ENCODE measurements at regions not wholly inside any gene's neighbourhood (a gene's known extent, or its start where the extent isn't known, plus 50 kb on each side); places are given as distances from the start of the nearest gene placed in this dataset.

DNA sequence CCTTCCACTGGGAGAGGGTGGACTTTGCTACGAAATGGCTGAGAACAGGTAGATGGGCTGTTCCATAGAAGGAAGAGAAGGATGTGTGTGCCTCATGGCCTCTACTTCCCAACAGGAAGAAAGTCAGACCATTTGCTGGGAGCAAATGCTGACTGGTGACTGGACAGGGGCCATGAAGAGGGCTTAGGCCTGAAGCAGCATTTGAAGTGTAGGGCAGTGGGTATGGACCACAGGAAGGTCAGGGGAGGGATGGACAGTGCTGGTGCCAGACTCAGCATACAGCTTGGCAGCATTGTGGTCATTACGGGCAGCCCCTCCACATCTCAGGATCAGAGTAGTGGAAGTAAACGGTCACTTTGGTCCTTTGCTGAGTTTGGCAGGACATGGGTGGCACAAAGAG lies 275.7 kb downstream of the MATN1 start:
- Histone ChIP-seq H3K36me3 (ENCODE audit: insufficient read depth, low read length) (no peaks in the 10 kb centered on the region), H3K9ac (ENCODE audit: low read length) (no peak overlapping the region), H2AFZ (ENCODE audit: low read depth, low read length) (no peak overlapping the region), H3K4me3 (ENCODE audit: insufficient read depth, low read depth, low read length) (no peak overlapping the region), H3K27ac (ENCODE audit: low read depth, low read length) (no peak overlapping the region), H4K20me1 (ENCODE audit: insufficient read depth, low read length) (no peaks in the 10 kb centered on the region), H3K79me2 (ENCODE audit: insufficient read depth, low read length) (no peaks in the 10 kb centered on the region), H3K9me3 (ENCODE audit: insufficient read depth, low read depth, low read length) (peaks cover 2% of the 10 kb centered on the region), H3K4me1 (ENCODE audit: insufficient read depth, low read length) (no peaks in the 10 kb centered on the region), H3K4me2 (ENCODE audit: low read length) (no peak overlapping the region), H3K27me3 (ENCODE audit: insufficient read depth, low read length) (no peaks in the 10 kb centered on the region)
- no peak for FAIRE-seq
- Mint-ChIP-seq H3K27me3 (ENCODE audit: low read depth, unreplicated experiment) (peaks cover 37% of the 10 kb centered on the region), H3K4me3 (ENCODE audit: unreplicated experiment) (no peak overlapping the region), H3K9me3 (ENCODE audit: unreplicated experiment) (peaks cover 4% of the 10 kb centered on the region), H3K27ac (ENCODE audit: unreplicated experiment) (no peak overlapping the region), H3K36me3 (ENCODE audit: low read depth, unreplicated experiment) (peaks cover 6% of the 10 kb centered on the region), H3K4me1 (ENCODE audit: low read depth, unreplicated experiment) (no peaks in the 10 kb centered on the region)
- DNase-seq (ENCODE audit: low read depth), result no peak
- TF ChIP-seq EZH2 (IDR thresholded peaks at IDR 0.05; ENCODE audit: insufficient read depth, low read length), result no peak
- TF ChIP-seq, protein P1, sequence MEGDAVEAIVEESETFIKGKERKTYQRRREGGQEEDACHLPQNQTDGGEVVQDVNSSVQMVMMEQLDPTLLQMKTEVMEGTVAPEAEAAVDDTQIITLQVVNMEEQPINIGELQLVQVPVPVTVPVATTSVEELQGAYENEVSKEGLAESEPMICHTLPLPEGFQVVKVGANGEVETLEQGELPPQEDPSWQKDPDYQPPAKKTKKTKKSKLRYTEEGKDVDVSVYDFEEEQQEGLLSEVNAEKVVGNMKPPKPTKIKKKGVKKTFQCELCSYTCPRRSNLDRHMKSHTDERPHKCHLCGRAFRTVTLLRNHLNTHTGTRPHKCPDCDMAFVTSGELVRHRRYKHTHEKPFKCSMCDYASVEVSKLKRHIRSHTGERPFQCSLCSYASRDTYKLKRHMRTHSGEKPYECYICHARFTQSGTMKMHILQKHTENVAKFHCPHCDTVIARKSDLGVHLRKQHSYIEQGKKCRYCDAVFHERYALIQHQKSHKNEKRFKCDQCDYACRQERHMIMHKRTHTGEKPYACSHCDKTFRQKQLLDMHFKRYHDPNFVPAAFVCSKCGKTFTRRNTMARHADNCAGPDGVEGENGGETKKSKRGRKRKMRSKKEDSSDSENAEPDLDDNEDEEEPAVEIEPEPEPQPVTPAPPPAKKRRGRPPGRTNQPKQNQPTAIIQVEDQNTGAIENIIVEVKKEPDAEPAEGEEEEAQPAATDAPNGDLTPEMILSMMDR (IDR thresholded peaks at IDR 0.05; ENCODE audit: insufficient read depth, low read depth, low read length), result no peak

DNA sequence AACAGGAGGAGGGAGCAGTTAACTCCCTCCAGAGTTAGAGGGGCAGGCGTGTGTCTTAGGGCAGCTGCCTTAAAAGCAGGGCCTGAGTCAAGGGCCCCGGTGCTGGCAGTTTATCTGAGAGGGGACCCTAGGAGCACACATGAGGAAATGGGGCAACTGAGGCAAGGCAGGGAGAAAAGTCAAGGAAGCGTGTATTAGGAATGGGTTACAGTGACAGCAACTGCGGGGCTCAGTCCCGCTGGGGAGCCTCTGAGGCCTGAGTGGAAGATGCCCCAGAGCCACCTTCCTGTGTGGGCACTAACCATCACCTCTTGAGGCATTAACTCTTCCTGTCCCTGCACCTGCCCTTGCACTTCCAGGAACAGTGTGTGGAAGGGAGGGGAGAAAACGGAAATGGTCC lies 276.3 kb downstream of the MATN1 start:
- Histone ChIP-seq H3K4me2 (ENCODE audit: low read length) (no peak overlapping the region), H3K27me3 (ENCODE audit: insufficient read depth, low read length) (no peaks in the 10 kb centered on the region), H3K4me3 (ENCODE audit: insufficient read depth, low read depth, low read length) (no peak overlapping the region), H3K36me3 (ENCODE audit: insufficient read depth, low read length) (no peaks in the 10 kb centered on the region), H4K20me1 (ENCODE audit: insufficient read depth, low read length) (no peaks in the 10 kb centered on the region), H3K9me3 (ENCODE audit: insufficient read depth, low read depth, low read length) (peaks cover 2% of the 10 kb centered on the region), H3K9ac (ENCODE audit: low read length) (no peak overlapping the region), H3K79me2 (ENCODE audit: insufficient read depth, low read length) (no peaks in the 10 kb centered on the region), H3K27ac (ENCODE audit: low read depth, low read length) (no peak overlapping the region), H3K4me1 (ENCODE audit: insufficient read depth, low read length) (no peaks in the 10 kb centered on the region), H2AFZ (ENCODE audit: low read depth, low read length) (no peak overlapping the region)
- FAIRE-seq (no peak), DNase-seq (ENCODE audit: low read depth) (no peak)
- TF ChIP-seq EZH2 (IDR thresholded peaks at IDR 0.05; ENCODE audit: insufficient read depth, low read length), result no peak
- TF ChIP-seq, protein P1 (IDR thresholded peaks at IDR 0.05; ENCODE audit: insufficient read depth, low read depth, low read length), result no peak
- Mint-ChIP-seq H3K4me1 (ENCODE audit: low read depth, unreplicated experiment) (no peaks in the 10 kb centered on the region), H3K4me3 (ENCODE audit: unreplicated experiment) (no peak overlapping the region), H3K27ac (ENCODE audit: unreplicated experiment) (no peak overlapping the region), H3K27me3 (ENCODE audit: low read depth, unreplicated experiment) (peaks cover 34% of the 10 kb centered on the region), H3K9me3 (ENCODE audit: unreplicated experiment) (peaks cover 4% of the 10 kb centered on the region), H3K36me3 (ENCODE audit: low read depth, unreplicated experiment) (peaks cover 5% of the 10 kb centered on the region)

DNA sequence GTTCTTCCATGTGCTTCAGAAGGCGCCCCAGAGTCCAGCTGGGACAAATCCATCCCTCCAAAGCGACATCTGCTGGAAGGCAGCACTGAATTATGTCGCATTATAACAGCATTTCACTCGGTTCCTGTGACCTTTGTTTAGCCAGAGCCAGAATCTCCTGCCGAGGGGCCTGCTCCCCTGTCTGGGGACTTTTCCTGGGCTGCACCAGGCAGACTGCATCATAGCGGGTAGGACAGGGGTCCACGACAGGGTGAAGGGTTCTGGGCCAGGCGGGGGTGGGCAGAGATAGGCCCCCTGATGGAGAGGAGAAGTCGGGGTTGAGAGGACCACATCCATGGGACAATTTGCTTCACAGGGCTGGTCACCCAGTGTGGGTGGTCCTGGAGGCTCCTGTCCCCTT lies 276.9 kb downstream of the MATN1 start:
- no peak overlapping the region for H3K4me3 Mint-ChIP-seq (ENCODE audit: unreplicated experiment)
- no peak overlapping the region for H3K27ac Mint-ChIP-seq (ENCODE audit: unreplicated experiment)
- peaks cover 32% of the 10 kb centered on the region for H3K27me3 Mint-ChIP-seq (ENCODE audit: low read depth, unreplicated experiment)
- Histone ChIP-seq H3K4me2 (ENCODE audit: low read length) (no peak overlapping the region), H3K27ac (ENCODE audit: low read depth, low read length) (no peak overlapping the region), H3K27me3 (ENCODE audit: insufficient read depth, low read length) (no peaks in the 10 kb centered on the region), H3K36me3 (ENCODE audit: insufficient read depth, low read length) (no peaks in the 10 kb centered on the region), H2AFZ (ENCODE audit: low read depth, low read length) (no peak overlapping the region), H4K20me1 (ENCODE audit: insufficient read depth, low read length) (no peaks in the 10 kb centered on the region), H3K9me3 (ENCODE audit: insufficient read depth, low read depth, low read length) (no peaks in the 10 kb centered on the region), H3K4me1 (ENCODE audit: insufficient read depth, low read length) (no peaks in the 10 kb centered on the region), H3K79me2 (ENCODE audit: insufficient read depth, low read length) (no peaks in the 10 kb centered on the region), H3K4me3 (ENCODE audit: insufficient read depth, low read depth, low read length) (no peak overlapping the region), H3K9ac (ENCODE audit: low read length) (no peak overlapping the region)
- TF ChIP-seq, protein P1 (IDR thresholded peaks at IDR 0.05; ENCODE audit: insufficient read depth, low read depth, low read length), result no peak
- TF ChIP-seq EZH2 (IDR thresholded peaks at IDR 0.05; ENCODE audit: insufficient read depth, low read length), result no peak
- DNase-seq (ENCODE audit: low read depth), result no peak
- no peak for FAIRE-seq
- H3K36me3 Mint-ChIP-seq (ENCODE audit: low read depth, unreplicated experiment), result peaks cover 3% of the 10 kb centered on the region
- no peaks in the 10 kb centered on the region for H3K4me1 Mint-ChIP-seq (ENCODE audit: low read depth, unreplicated experiment)
- H3K9me3 Mint-ChIP-seq (ENCODE audit: unreplicated experiment), result peaks cover 4% of the 10 kb centered on the region
